DND-41 (cell line): ENCODE measurements at regions not wholly inside any gene's neighbourhood (a gene's known extent, or its start where the extent isn't known, plus 50 kb on each side); places are given as distances from the start of the nearest gene placed in this dataset.

Experiments used
- EZH2 ChIP-seq: IDR thresholded peaks from 3 replicates; pipeline ENCODE4 v1.6.1; 2012; ENCODE audit warnings: borderline replicate concordance, low read depth, mild to moderate bottlenecking, moderate library complexity, low read length, inconsistent platforms; ENCODE audit not compliant: severe bottlenecking
- TF ChIP-seq, protein P1 (sequence below): IDR thresholded peaks from 2 replicates; pipeline ENCODE4 v1.5.1; 2012; ENCODE audit warnings: borderline replicate concordance, low read length, moderate library complexity, mild to moderate bottlenecking; ENCODE audit not compliant: poor library complexity, severe bottlenecking; ENCODE audit errors: extremely low read depth

DNA sequence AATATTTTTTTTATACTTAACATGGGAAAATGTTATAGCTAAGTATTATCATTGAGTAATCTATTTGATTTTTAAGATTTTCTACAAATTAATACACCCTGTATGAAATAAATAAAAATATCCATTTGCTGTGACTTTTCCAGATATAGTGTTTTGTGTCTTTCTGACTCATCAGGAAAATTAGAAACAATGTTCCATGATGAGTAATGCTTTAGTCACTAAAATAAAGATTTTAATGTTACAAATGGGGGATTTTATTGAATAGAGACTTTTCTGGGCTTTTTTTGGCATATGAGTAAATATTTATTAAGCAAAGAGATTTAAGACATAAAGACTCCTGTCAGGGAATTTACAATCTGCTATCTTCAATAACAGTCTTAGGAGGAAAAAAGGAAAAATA is 279.2 kb upstream of the NOCT start:
- TF ChIP-seq, protein P1, sequence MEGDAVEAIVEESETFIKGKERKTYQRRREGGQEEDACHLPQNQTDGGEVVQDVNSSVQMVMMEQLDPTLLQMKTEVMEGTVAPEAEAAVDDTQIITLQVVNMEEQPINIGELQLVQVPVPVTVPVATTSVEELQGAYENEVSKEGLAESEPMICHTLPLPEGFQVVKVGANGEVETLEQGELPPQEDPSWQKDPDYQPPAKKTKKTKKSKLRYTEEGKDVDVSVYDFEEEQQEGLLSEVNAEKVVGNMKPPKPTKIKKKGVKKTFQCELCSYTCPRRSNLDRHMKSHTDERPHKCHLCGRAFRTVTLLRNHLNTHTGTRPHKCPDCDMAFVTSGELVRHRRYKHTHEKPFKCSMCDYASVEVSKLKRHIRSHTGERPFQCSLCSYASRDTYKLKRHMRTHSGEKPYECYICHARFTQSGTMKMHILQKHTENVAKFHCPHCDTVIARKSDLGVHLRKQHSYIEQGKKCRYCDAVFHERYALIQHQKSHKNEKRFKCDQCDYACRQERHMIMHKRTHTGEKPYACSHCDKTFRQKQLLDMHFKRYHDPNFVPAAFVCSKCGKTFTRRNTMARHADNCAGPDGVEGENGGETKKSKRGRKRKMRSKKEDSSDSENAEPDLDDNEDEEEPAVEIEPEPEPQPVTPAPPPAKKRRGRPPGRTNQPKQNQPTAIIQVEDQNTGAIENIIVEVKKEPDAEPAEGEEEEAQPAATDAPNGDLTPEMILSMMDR: no peak
- TF ChIP-seq EZH2: no peak
